ENCODE measurements at regions not wholly inside any gene's neighbourhood (a gene's known extent, or its start where the extent isn't known, plus 50 kb on each side); places are given as distances from the start of the nearest gene placed in this dataset.
A peak's percentile ranks its signal among the peaks of the same experiment; 100 is the strongest.

DNA sequence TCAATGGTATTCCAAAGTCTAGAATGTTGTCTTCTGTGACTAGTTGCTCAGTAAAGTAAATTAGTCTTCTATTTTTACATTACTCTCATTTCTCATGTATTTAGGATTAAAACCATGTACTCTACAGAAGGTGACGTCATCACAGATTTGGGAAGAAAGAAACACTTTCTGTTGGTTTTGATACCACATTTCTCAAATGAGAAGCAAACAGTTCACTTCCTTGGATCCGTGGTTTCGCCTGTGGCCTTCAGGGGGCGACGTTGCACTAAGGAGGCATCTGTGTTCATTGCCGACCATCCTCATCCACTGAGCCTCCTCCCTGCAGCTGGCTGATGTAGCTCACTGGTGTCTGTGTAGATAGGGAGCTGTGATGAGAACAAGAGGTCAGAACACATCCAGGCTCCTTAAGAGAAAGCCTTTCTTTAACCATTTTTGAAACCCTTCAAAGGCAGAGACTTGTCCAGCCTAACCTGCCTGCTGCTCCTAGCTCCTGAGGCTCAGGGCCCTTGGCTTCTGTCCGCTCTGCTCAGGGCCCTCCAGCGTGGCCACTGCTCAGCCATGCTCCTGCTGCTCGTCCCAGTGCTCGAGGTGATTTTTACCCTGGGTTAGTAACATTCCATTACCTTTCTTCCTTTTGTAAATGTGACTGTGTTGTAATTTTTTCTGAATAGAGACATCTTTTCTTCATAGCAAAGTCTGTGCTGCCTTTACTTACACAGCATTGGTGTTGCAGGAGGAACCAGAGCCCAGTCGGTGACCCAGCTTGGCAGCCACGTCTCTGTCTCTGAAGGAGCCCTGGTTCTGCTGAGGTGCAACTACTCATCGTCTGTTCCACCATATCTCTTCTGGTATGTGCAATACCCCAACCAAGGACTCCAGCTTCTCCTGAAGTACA, 220.6 kb upstream of the OR4E1 start:
- ChIA-PET CTCF (no interaction called here), POLR2A (no interaction called here)
- Histone ChIP-seq H3K27me3 (ENCODE audit: control insufficient read depth, insufficient read depth, low read length) (no peaks in the 10 kb centered on the region), H3K27ac (ENCODE audit: low read length) (no peak overlapping the region), H3K4me3 (ENCODE audit: low read depth in 2 of 2, low read length in 2 of 2) (no peak overlapping the region), H3K9me3 (ENCODE audit: control insufficient read depth, insufficient read depth, low read depth, low read length) (no peaks in the 10 kb centered on the region), H3K36me3 (ENCODE audit: control insufficient read depth, insufficient read depth, low read length) (no peaks in the 10 kb centered on the region), H3K4me1 (ENCODE audit: control insufficient read depth, insufficient read depth, low read length) (no peaks in the 10 kb centered on the region)
- no TSS peak for BruUV-seq (replicated peaks)
- TF ChIP-seq, protein P1, sequence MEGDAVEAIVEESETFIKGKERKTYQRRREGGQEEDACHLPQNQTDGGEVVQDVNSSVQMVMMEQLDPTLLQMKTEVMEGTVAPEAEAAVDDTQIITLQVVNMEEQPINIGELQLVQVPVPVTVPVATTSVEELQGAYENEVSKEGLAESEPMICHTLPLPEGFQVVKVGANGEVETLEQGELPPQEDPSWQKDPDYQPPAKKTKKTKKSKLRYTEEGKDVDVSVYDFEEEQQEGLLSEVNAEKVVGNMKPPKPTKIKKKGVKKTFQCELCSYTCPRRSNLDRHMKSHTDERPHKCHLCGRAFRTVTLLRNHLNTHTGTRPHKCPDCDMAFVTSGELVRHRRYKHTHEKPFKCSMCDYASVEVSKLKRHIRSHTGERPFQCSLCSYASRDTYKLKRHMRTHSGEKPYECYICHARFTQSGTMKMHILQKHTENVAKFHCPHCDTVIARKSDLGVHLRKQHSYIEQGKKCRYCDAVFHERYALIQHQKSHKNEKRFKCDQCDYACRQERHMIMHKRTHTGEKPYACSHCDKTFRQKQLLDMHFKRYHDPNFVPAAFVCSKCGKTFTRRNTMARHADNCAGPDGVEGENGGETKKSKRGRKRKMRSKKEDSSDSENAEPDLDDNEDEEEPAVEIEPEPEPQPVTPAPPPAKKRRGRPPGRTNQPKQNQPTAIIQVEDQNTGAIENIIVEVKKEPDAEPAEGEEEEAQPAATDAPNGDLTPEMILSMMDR (IDR thresholded peaks at IDR 0.05): peak; percentile 57
- TF ChIP-seq TCF7L2 (IDR thresholded peaks at IDR 0.05; ENCODE audit: low read depth, low read length): no peak
- no peak for TF ChIP-seq SIN3A (IDR thresholded peaks at IDR 0.05; ENCODE audit: borderline replicate concordance, insufficient read depth, low read depth, low read length)
- in situ Hi-C loops (cut with HindIII; ENCODE audit: low pct_unique_long_range_greater_than_20kb, low sequenced_read_pairs) (no loop called here), intact Hi-C loops (cut with micrococcal nuclease; ENCODE audit: unreplicated experiment) (no loop called here)
- DNase-seq (ENCODE audit: low read depth, low spot score): no peak
- ATAC-seq: no peak

DNA sequence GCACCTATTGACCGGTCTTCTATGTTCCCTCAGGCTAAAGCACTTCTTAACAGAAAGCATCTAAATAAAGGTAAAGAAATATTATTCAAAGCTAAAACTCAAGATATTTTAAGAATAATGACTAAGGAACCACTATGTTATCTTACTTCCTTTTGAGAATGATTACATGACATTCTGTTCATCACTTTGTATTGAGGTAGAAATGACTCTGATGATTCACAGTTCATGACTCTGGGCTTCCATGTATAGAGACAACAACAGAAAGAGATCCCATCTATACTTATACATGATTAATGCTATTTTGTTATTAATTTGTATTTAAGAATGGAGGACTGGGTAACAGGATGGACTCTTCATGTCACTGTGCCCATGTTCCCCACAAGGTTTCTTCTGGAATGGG, 218.3 kb upstream of the OR4E1 start:
- CTCF ChIA-PET: interaction anchor here (0.6 kb wide), 1 partner anchor 108 kb away, joined by 3 read pairs; no protein-coding TSS in a partner anchor
- TF ChIP-seq, protein P1 (IDR thresholded peaks at IDR 0.05): no peak
- TF ChIP-seq, protein P2, sequence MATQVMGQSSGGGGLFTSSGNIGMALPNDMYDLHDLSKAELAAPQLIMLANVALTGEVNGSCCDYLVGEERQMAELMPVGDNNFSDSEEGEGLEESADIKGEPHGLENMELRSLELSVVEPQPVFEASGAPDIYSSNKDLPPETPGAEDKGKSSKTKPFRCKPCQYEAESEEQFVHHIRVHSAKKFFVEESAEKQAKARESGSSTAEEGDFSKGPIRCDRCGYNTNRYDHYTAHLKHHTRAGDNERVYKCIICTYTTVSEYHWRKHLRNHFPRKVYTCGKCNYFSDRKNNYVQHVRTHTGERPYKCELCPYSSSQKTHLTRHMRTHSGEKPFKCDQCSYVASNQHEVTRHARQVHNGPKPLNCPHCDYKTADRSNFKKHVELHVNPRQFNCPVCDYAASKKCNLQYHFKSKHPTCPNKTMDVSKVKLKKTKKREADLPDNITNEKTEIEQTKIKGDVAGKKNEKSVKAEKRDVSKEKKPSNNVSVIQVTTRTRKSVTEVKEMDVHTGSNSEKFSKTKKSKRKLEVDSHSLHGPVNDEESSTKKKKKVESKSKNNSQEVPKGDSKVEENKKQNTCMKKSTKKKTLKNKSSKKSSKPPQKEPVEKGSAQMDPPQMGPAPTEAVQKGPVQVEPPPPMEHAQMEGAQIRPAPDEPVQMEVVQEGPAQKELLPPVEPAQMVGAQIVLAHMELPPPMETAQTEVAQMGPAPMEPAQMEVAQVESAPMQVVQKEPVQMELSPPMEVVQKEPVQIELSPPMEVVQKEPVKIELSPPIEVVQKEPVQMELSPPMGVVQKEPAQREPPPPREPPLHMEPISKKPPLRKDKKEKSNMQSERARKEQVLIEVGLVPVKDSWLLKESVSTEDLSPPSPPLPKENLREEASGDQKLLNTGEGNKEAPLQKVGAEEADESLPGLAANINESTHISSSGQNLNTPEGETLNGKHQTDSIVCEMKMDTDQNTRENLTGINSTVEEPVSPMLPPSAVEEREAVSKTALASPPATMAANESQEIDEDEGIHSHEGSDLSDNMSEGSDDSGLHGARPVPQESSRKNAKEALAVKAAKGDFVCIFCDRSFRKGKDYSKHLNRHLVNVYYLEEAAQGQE (IDR thresholded peaks at IDR 0.05; ENCODE audit: insufficient read depth in 1 of 2, low read depth in 2 of 2, low read length in 1 of 2): no peak
- TF ChIP-seq POLR2AphosphoS5 (IDR thresholded peaks at IDR 0.05; ENCODE audit: low read depth, low read length) (no peak), TCF7L2 (IDR thresholded peaks at IDR 0.05; ENCODE audit: low read depth, low read length) (no peak), SIN3A (IDR thresholded peaks at IDR 0.05; ENCODE audit: borderline replicate concordance, insufficient read depth, low read depth, low read length) (no peak)
- POLR2A ChIA-PET: no interaction called here
- ATAC-seq (no peak), DNase-seq (ENCODE audit: low read depth, low spot score) (no peak)
- H3K27me3 ChIP-seq (ENCODE audit: control insufficient read depth, insufficient read depth, low read length): no peaks in the 10 kb centered on the region
- intact Hi-C loops (cut with micrococcal nuclease; ENCODE audit: unreplicated experiment): no loop called here
- H3K9me3 ChIP-seq (ENCODE audit: control insufficient read depth, insufficient read depth, low read depth, low read length): no peaks in the 10 kb centered on the region
- H3K4me1 ChIP-seq (ENCODE audit: control insufficient read depth, insufficient read depth, low read length): no peaks in the 10 kb centered on the region
- BruUV-seq (replicated peaks): no TSS peak
- H3K27ac ChIP-seq (ENCODE audit: low read length): no peak overlapping the region
- H3K4me3 ChIP-seq (ENCODE audit: low read depth in 2 of 2, low read length in 2 of 2): no peak overlapping the region
- H3K36me3 ChIP-seq (ENCODE audit: control insufficient read depth, insufficient read depth, low read length): no peaks in the 10 kb centered on the region
- in situ Hi-C loops (cut with HindIII; ENCODE audit: low pct_unique_long_range_greater_than_20kb, low sequenced_read_pairs): no loop called here
